ENCODE measurements at regions not wholly inside any gene's neighbourhood (a gene's known extent, or its start where the extent isn't known, plus 50 kb on each side); places are given as distances from the start of the nearest gene placed in this dataset.

DNA sequence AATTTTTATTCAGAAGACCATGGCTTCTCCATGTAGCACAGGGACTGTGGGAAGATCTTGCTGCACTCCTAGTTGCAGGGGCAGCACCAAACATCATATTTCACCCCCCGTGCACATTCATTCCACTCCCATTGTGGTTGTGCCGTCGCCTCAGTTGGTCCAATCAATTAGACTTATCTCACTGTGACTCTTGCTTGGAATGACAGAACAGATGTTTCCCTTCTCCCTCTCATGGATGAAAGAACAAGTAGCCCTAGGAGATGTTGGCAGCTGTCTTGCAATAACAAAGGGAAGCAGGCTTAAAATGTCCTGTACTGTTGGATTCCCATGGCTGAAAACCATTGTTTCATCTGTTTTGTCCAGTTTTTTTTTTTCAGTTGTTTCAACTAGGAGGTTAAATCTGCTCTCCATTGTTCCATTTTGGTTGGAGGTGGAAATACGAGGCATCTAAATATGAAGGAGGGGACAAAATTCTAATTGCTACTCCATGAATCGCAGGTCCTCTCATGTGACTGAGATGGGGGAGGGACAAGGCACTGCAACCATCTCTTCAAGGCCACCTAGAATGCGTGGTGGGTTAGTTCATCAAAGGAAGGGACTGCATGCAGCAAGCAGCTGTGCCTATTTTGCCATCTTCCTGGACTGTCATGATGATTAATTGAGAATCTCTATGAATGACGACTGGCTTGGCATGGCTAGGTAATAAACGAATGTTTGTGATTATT is 214.4 kb downstream of the NSG2 start:
- no peaks in the 10 kb centered on the region for H3K36me3 ChIP-seq (ENCODE audit: control insufficient read depth, insufficient read depth, low read length)
- no peak overlapping the region for H3K27ac ChIP-seq (ENCODE audit: low read depth, low read length, severe bottlenecking)
- no peak overlapping the region for H3K4me3 ChIP-seq (ENCODE audit: extremely low read depth, insufficient read depth, low read length, poor library complexity, severe bottlenecking)
- no peaks in the 10 kb centered on the region for H3K4me1 ChIP-seq (ENCODE audit: control insufficient read depth, insufficient read depth, low read length, poor library complexity, severe bottlenecking)
- 89 to 93% methylated on average over 3 to 8 of the region's 8 CpGs for WGBS, 2 experiments (ENCODE audit: insufficient coverage in 2 of 2)
- H3K9me3 ChIP-seq (ENCODE audit: control insufficient read depth, low read length) = no peaks in the 10 kb centered on the region

DNA sequence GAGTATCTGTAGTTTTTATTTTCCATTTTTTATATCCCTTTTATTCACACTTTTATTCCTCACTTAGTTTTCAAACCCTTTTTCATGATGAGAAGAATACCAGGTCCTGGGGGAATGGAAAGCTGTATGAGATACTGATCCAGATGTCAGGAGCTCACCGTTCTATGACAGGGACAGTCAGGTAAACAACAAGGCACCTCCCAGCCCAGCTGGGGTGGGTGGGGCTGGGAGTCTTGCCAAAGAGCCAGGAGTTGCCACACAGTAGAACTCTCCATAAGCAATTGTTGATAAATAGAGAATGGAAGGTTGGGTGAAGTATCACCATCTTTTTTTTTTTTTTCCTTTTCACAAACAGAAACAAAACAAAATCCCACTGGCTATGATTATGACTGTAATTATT is 225.8 kb downstream of the NSG2 start:
- H3K9me3 ChIP-seq (ENCODE audit: control insufficient read depth, low read length) = no peaks in the 10 kb centered on the region
- no peaks in the 10 kb centered on the region for H3K4me1 ChIP-seq (ENCODE audit: control insufficient read depth, insufficient read depth, low read length, poor library complexity, severe bottlenecking)
- WGBS, 2 experiments (ENCODE audit: insufficient coverage in 2 of 2) = 86% methylated on average over 1 of the region's 1 CpG; no CpG with 5 or more reads in 1 of the 2 experiments
- H3K36me3 ChIP-seq (ENCODE audit: control insufficient read depth, insufficient read depth, low read length) = no peaks in the 10 kb centered on the region
- H3K4me3 ChIP-seq (ENCODE audit: extremely low read depth, insufficient read depth, low read length, poor library complexity, severe bottlenecking) = no peak overlapping the region
- H3K27ac ChIP-seq (ENCODE audit: low read depth, low read length, severe bottlenecking) = no peak overlapping the region

- WGBS, 2 experiments (ENCODE audit: insufficient coverage in 2 of 2) = 100% methylated on average over 2 of the region's 2 CpGs
- Histone ChIP-seq H3K36me3 (ENCODE audit: control insufficient read depth, insufficient read depth, low read length) (no peaks in the 10 kb centered on the region), H3K9me3 (ENCODE audit: control insufficient read depth, low read length) (no peaks in the 10 kb centered on the region), H3K4me3 (ENCODE audit: extremely low read depth, insufficient read depth, low read length, poor library complexity, severe bottlenecking) (no peak overlapping the region), H3K4me1 (ENCODE audit: control insufficient read depth, insufficient read depth, low read length, poor library complexity, severe bottlenecking) (no peaks in the 10 kb centered on the region), H3K27ac (ENCODE audit: low read depth, low read length, severe bottlenecking) (no peak overlapping the region)
These were observed 227.2 kb downstream of the NSG2 start for GRCh38 chr5:174272671-174273070.

DNA sequence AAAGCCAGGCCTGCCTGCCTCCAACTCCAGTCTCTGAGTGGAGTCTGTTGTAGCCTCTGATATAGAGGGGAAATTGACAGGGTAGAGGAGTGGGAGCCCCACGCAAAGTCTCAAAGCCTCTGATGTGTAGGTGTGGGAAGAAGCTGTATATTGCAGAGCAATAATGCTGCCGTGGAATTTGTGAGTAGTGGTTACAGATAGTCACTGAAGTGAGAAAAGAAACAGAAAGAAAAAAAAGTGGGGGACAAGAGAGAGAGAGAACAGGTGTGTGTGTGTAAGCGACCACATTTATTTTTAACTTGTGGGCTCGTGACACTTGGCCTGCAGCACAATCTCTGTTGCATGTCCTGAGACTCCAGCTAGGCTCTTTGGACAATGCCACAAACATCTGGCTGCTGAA is 227.8 kb downstream of the NSG2 start:
- Histone ChIP-seq H3K27ac (ENCODE audit: low read depth, low read length, severe bottlenecking) (no peak overlapping the region), H3K36me3 (ENCODE audit: control insufficient read depth, insufficient read depth, low read length) (no peaks in the 10 kb centered on the region), H3K9me3 (ENCODE audit: control insufficient read depth, low read length) (no peaks in the 10 kb centered on the region), H3K4me1 (ENCODE audit: control insufficient read depth, insufficient read depth, low read length, poor library complexity, severe bottlenecking) (no peaks in the 10 kb centered on the region), H3K4me3 (ENCODE audit: extremely low read depth, insufficient read depth, low read length, poor library complexity, severe bottlenecking) (no peak overlapping the region)
- 85 to 89% methylated on average over 4 of the region's 4 CpGs for WGBS, 2 experiments (ENCODE audit: insufficient coverage in 2 of 2)

- Histone ChIP-seq H3K36me3 (ENCODE audit: control insufficient read depth, insufficient read depth, low read length) (no peaks in the 10 kb centered on the region), H3K27ac (ENCODE audit: low read depth, low read length, severe bottlenecking) (no peak overlapping the region), H3K4me3 (ENCODE audit: extremely low read depth, insufficient read depth, low read length, poor library complexity, severe bottlenecking) (no peak overlapping the region), H3K4me1 (ENCODE audit: control insufficient read depth, insufficient read depth, low read length, poor library complexity, severe bottlenecking) (no peaks in the 10 kb centered on the region), H3K9me3 (ENCODE audit: control insufficient read depth, low read length) (no peaks in the 10 kb centered on the region)
- WGBS, 2 experiments (ENCODE audit: insufficient coverage in 2 of 2) = 75 to 100% methylated on average over 1 to 2 of the region's 2 CpGs
These were observed 230.5 kb downstream of the NSG2 start for GRCh38 chr5:174275959-174276358.

DNA sequence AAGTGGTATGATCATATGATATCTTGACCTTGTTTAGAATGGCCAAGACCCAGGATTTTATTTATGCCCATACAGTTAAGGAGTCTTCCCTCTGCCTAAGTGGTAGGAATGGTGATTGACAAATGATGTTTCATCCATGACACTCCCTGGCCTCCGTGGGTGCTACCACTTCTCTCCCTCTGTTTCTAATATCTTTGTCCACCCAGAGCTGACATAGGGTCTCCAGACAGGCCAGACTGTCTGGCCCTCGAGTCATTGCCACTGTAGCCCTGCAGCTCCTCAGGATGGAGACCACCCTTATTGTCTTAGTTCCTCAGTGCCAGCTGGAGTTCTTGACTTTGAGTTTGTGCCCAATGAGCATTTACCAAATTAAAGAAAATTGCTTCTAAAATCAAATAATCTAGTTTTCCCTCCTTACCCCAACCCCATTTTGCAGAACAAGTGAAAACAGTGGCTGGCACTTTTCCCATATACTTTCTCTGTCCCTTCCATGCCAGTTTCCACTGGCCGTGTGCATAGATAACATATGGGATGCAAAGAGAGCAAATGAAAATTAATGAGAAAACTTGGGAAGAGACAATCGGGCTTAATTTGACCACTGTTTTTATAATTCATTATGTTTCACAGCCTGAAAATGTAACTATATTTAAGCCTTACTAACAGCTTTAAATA is 235.7 kb downstream of the NSG2 start:
- Histone ChIP-seq H3K4me1 (ENCODE audit: control insufficient read depth, insufficient read depth, low read length, poor library complexity, severe bottlenecking) (peaks cover 6% of the 10 kb centered on the region), H3K27ac (ENCODE audit: low read depth, low read length, severe bottlenecking) (no peak overlapping the region), H3K9me3 (ENCODE audit: control insufficient read depth, low read length) (no peaks in the 10 kb centered on the region), H3K36me3 (ENCODE audit: control insufficient read depth, insufficient read depth, low read length) (no peaks in the 10 kb centered on the region), H3K4me3 (ENCODE audit: extremely low read depth, insufficient read depth, low read length, poor library complexity, severe bottlenecking) (no peak overlapping the region)
- WGBS, 2 experiments (ENCODE audit: insufficient coverage in 2 of 2) = 64 to 82% methylated on average over 1 of the region's 4 CpGs

DNA sequence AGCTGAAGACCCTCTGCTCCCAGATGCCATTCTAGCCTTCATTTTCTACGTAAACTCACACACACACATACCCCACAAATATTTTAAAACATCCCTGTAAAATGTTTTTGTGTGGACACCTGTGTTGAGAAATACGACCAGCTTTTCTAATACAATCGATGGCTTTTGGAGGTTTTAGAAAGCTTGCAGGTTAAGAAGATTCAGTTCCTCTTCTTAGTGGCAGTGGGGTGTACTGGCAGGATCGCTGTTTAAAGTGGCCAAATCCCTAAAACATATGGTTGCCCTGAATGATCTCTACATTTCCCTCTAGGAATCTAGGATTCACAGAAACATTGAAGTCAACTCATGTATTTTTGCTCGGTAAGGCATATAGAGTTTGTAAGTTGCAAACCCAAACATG is 236.3 kb downstream of the NSG2 start:
- WGBS, 2 experiments (ENCODE audit: insufficient coverage in 2 of 2) = 92 to 100% methylated on average over 2 to 3 of the region's 5 CpGs
- Histone ChIP-seq H3K4me3 (ENCODE audit: extremely low read depth, insufficient read depth, low read length, poor library complexity, severe bottlenecking) (no peak overlapping the region), H3K36me3 (ENCODE audit: control insufficient read depth, insufficient read depth, low read length) (no peaks in the 10 kb centered on the region), H3K27ac (ENCODE audit: low read depth, low read length, severe bottlenecking) (no peak overlapping the region), H3K9me3 (ENCODE audit: control insufficient read depth, low read length) (no peaks in the 10 kb centered on the region), H3K4me1 (ENCODE audit: control insufficient read depth, insufficient read depth, low read length, poor library complexity, severe bottlenecking) (peaks cover 6% of the 10 kb centered on the region)

DNA sequence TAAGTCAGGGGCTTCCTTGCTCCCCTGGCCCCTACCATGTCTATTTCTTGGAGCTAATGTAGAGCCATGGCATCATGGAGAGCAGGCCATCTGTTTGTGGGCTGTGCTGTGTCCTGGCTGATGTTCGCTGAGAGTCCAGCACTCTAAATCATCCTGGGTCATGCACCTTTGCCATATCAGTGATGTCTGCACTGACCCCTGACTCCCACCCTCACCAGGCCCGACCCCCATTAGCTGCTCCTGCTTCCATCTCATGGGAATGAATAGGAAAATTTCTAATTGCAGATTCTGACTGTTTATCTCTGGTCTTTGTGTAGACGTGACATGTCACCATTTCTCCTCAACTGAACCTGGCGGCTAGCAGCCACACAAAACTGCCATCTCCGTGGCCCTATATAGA is 236.9 kb downstream of the NSG2 start:
- Histone ChIP-seq H3K4me1 (ENCODE audit: control insufficient read depth, insufficient read depth, low read length, poor library complexity, severe bottlenecking) (peaks cover 6% of the 10 kb centered on the region), H3K9me3 (ENCODE audit: control insufficient read depth, low read length) (no peaks in the 10 kb centered on the region), H3K4me3 (ENCODE audit: extremely low read depth, insufficient read depth, low read length, poor library complexity, severe bottlenecking) (no peak overlapping the region), H3K36me3 (ENCODE audit: control insufficient read depth, insufficient read depth, low read length) (no peaks in the 10 kb centered on the region), H3K27ac (ENCODE audit: low read depth, low read length, severe bottlenecking) (no peak overlapping the region)
- 93 to 100% methylated on average over 1 to 3 of the region's 5 CpGs for WGBS, 2 experiments (ENCODE audit: insufficient coverage in 2 of 2)

- H3K9me3 ChIP-seq (ENCODE audit: control insufficient read depth, low read length) = no peaks in the 10 kb centered on the region
- H3K36me3 ChIP-seq (ENCODE audit: control insufficient read depth, insufficient read depth, low read length) = no peaks in the 10 kb centered on the region
- no peak overlapping the region for H3K27ac ChIP-seq (ENCODE audit: low read depth, low read length, severe bottlenecking)
- peaks cover 6% of the 10 kb centered on the region for H3K4me1 ChIP-seq (ENCODE audit: control insufficient read depth, insufficient read depth, low read length, poor library complexity, severe bottlenecking)
- WGBS, 2 experiments (ENCODE audit: insufficient coverage in 2 of 2) = 88 to 96% methylated on average over 4 to 5 of the region's 9 CpGs
- no peak overlapping the region for H3K4me3 ChIP-seq (ENCODE audit: extremely low read depth, insufficient read depth, low read length, poor library complexity, severe bottlenecking)
These were observed 237.9 kb downstream of the NSG2 start for GRCh38 chr5:174283211-174284005.

DNA sequence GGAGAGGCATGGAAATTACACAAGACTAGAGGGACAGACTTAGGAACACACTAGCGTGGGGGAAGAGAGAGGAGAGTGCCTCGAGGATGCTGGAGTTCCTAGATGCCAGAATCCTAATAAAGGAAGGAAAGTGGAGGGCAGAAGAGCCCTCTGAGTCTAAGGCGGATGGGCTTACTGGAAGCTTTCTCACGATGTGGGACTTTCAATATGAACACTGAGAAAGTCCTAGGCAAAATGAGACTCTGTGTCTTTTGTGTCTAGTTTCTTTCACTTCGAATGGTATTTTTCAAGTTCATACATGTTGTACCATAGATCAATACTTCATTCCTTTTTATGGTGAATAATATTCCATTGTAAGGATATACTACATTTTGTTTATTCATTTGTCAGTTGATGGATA is 239.4 kb downstream of the NSG2 start:
- WGBS, 2 experiments (ENCODE audit: insufficient coverage in 2 of 2) = 87 to 93% methylated on average over 3 to 4 of the region's 5 CpGs
- Histone ChIP-seq H3K36me3 (ENCODE audit: control insufficient read depth, insufficient read depth, low read length) (no peaks in the 10 kb centered on the region), H3K9me3 (ENCODE audit: control insufficient read depth, low read length) (no peaks in the 10 kb centered on the region), H3K4me3 (ENCODE audit: extremely low read depth, insufficient read depth, low read length, poor library complexity, severe bottlenecking) (no peak overlapping the region), H3K27ac (ENCODE audit: low read depth, low read length, severe bottlenecking) (no peak overlapping the region), H3K4me1 (ENCODE audit: control insufficient read depth, insufficient read depth, low read length, poor library complexity, severe bottlenecking) (peaks cover 6% of the 10 kb centered on the region)
